ENCODE measurements at regions not wholly inside any gene's neighbourhood (a gene's known extent, or its start where the extent isn't known, plus 50 kb on each side); places are given as distances from the start of the nearest gene placed in this dataset.

- no peak for TF ChIP-seq POLR2A (IDR thresholded peaks at IDR 0.05)
- TF ChIP-seq CTCF (IDR thresholded peaks at IDR 0.05 in 4 of 5, conservative IDR thresholded peaks at IDR 0.05 in 1 of 5), result no peak
These were observed 292.0 kb upstream of the KLF6 start for GRCh38 chr10:4076983-4077382.
